ENCODE measurements at regions not wholly inside any gene's neighbourhood (a gene's known extent, or its start where the extent isn't known, plus 50 kb on each side); places are given as distances from the start of the nearest gene placed in this dataset.

GRCh38 chr4:128484896-128485295, 197.3 kb upstream of the PGRMC2 start:
- Mint-ChIP-seq H3K4me3 (ENCODE audit: unreplicated experiment) (no peak overlapping the region), H3K9me3 (ENCODE audit: unreplicated experiment) (peaks cover under 1% of the 10 kb centered on the region), H3K4me1 (ENCODE audit: insufficient read depth, unreplicated experiment) (no peaks in the 10 kb centered on the region), H3K27ac (ENCODE audit: low read depth, unreplicated experiment) (no peak overlapping the region), H3K27me3 (ENCODE audit: insufficient read depth, unreplicated experiment) (no peaks in the 10 kb centered on the region), H3K36me3 (ENCODE audit: insufficient read depth, unreplicated experiment) (no peaks in the 10 kb centered on the region)
- ChIA-PET CTCF (interaction anchor here (0.6 to 2.6 kb wide), 3 partner anchors 30 to 195 kb away, joined by 3 to 12 read pairs (median 3); no protein-coding TSS in a partner anchor), POLR2A (no interaction called here)
- intact Hi-C loops (cut with micrococcal nuclease), result no loop called here
- no peak for TF ChIP-seq CTCF (IDR thresholded peaks at IDR 0.05; ENCODE audit: unreplicated experiment)
- DNase-seq (ENCODE audit: unreplicated experiment), result no peak
- BruUV-seq (replicated peaks), result no TSS peak

GRCh38 chr4:128483816-128484215, 196.2 kb upstream of the PGRMC2 start:
- H3K4me1 Mint-ChIP-seq (ENCODE audit: insufficient read depth, unreplicated experiment), result no peaks in the 10 kb centered on the region
- H3K36me3 Mint-ChIP-seq (ENCODE audit: insufficient read depth, unreplicated experiment), result no peaks in the 10 kb centered on the region
- no peak for TF ChIP-seq CTCF (IDR thresholded peaks at IDR 0.05; ENCODE audit: unreplicated experiment)
- ChIA-PET POLR2A (no interaction called here), CTCF (interaction anchor here (0.7 to 2.6 kb wide), 2 partner anchors 29 to 379 kb away, joined by 3 to 12 read pairs; no protein-coding TSS in a partner anchor)
- no peak overlapping the region for H3K27ac Mint-ChIP-seq (ENCODE audit: low read depth, unreplicated experiment)
- no peaks in the 10 kb centered on the region for H3K27me3 Mint-ChIP-seq (ENCODE audit: insufficient read depth, unreplicated experiment)
- BruUV-seq (replicated peaks), result no TSS peak
- intact Hi-C loops (cut with micrococcal nuclease), result no loop called here
- no peaks in the 10 kb centered on the region for H3K9me3 Mint-ChIP-seq (ENCODE audit: unreplicated experiment)
- no peak overlapping the region for H3K4me3 Mint-ChIP-seq (ENCODE audit: unreplicated experiment)
- no peak for DNase-seq (ENCODE audit: unreplicated experiment)

DNA sequence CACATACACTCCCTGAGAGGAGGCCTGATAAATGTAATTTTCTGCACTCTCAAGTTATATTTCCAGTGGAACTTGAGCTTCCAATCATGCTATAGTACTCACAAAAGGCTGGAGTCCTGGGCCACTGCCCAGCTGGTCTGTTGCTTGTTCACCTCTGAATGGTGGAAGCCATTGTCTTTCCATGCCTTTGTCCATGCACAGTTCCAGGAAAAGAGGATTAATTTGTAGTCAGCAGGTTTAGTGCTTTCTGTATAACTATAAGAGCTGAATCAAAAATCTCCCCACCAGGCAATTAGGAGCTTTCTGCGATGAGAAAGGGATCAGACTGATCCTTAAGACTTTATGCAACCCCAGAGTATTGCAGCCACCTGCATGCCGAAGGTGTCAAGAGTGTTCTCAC, 195.4 kb upstream of the PGRMC2 start:
- CTCF ChIA-PET, result interaction anchor here (2.6 kb wide), 1 partner anchor 28 kb away, joined by 12 read pairs; no protein-coding TSS in a partner anchor
- Mint-ChIP-seq H3K27me3 (ENCODE audit: insufficient read depth, unreplicated experiment) (no peaks in the 10 kb centered on the region), H3K36me3 (ENCODE audit: insufficient read depth, unreplicated experiment) (no peaks in the 10 kb centered on the region), H3K4me3 (ENCODE audit: unreplicated experiment) (no peak overlapping the region), H3K9me3 (ENCODE audit: unreplicated experiment) (no peaks in the 10 kb centered on the region), H3K27ac (ENCODE audit: low read depth, unreplicated experiment) (no peak overlapping the region), H3K4me1 (ENCODE audit: insufficient read depth, unreplicated experiment) (no peaks in the 10 kb centered on the region)
- intact Hi-C loops (cut with micrococcal nuclease), result no loop called here
- no peak for TF ChIP-seq CTCF (IDR thresholded peaks at IDR 0.05; ENCODE audit: unreplicated experiment)
- DNase-seq (ENCODE audit: unreplicated experiment), result no peak
- BruUV-seq (replicated peaks), result no TSS peak
- POLR2A ChIA-PET, result no interaction called here

GRCh38 chr4:128481752-128482480, 194.3 kb upstream of the PGRMC2 start:
- Mint-ChIP-seq H3K27me3 (ENCODE audit: insufficient read depth, unreplicated experiment) (no peaks in the 10 kb centered on the region), H3K27ac (ENCODE audit: low read depth, unreplicated experiment) (no peak overlapping the region), H3K4me3 (ENCODE audit: unreplicated experiment) (no peak overlapping the region), H3K9me3 (ENCODE audit: unreplicated experiment) (no peaks in the 10 kb centered on the region), H3K4me1 (ENCODE audit: insufficient read depth, unreplicated experiment) (no peaks in the 10 kb centered on the region), H3K36me3 (ENCODE audit: insufficient read depth, unreplicated experiment) (no peaks in the 10 kb centered on the region)
- TF ChIP-seq CTCF (IDR thresholded peaks at IDR 0.05; ENCODE audit: unreplicated experiment), result no peak
- intact Hi-C loops (cut with micrococcal nuclease), result no loop called here
- CTCF ChIA-PET, result interaction anchor here (1.1 to 2.6 kb wide), 2 partner anchors 10 to 27 kb away, joined by 3 to 12 read pairs; no protein-coding TSS in a partner anchor
- BruUV-seq (replicated peaks), result no TSS peak
- DNase-seq (ENCODE audit: unreplicated experiment), result no peak
- POLR2A ChIA-PET, result interaction anchor here (1.4 kb wide), 1 partner anchor 8 kb away, joined by 3 read pairs; no protein-coding TSS in a partner anchor

All from MCF 10A (cell line).